ENCODE measurements at regions not wholly inside any gene's neighbourhood (a gene's known extent, or its start where the extent isn't known, plus 50 kb on each side); places are given as distances from the start of the nearest gene placed in this dataset.

- H3K4me3 ChIP-seq (ENCODE audit: low read depth, low read length), result no peak overlapping the region
- TF ChIP-seq CTCF (IDR thresholded peaks at IDR 0.05; ENCODE audit: control insufficient read depth, extremely low read depth, insufficient read depth), result no peak
- DNase-seq (ENCODE audit: low read depth), result no peak
Measured at GRCh38 chr2:19261061-19261460, 97.4 kb downstream of the OSR1 start.

GRCh38 chr2:19256121-19256601, 102.3 kb downstream of the OSR1 start:
- H3K4me3 ChIP-seq (ENCODE audit: low read depth, low read length), result no peak overlapping the region
- no peak for TF ChIP-seq CTCF (IDR thresholded peaks at IDR 0.05; ENCODE audit: control insufficient read depth, extremely low read depth, insufficient read depth)
- peak; percentile 69 for DNase-seq (ENCODE audit: low read depth)

- H3K4me3 ChIP-seq (ENCODE audit: low read depth, low read length), result no peak overlapping the region
- no peak for TF ChIP-seq CTCF (IDR thresholded peaks at IDR 0.05; ENCODE audit: control insufficient read depth, extremely low read depth, insufficient read depth)
- no peak for DNase-seq (ENCODE audit: low read depth)
Measured at GRCh38 chr2:19255481-19255880, 102.9 kb downstream of the OSR1 start.

- no peak for DNase-seq (ENCODE audit: low read depth)
- no peak for TF ChIP-seq CTCF (IDR thresholded peaks at IDR 0.05; ENCODE audit: control insufficient read depth, extremely low read depth, insufficient read depth)
- no peak overlapping the region for H3K4me3 ChIP-seq (ENCODE audit: low read depth, low read length)
Measured at GRCh38 chr2:19251554-19251953, 106.9 kb downstream of the OSR1 start.

- no peak for DNase-seq (ENCODE audit: low read depth)
- TF ChIP-seq CTCF (IDR thresholded peaks at IDR 0.05; ENCODE audit: control insufficient read depth, extremely low read depth, insufficient read depth), result no peak
- H3K4me3 ChIP-seq (ENCODE audit: low read depth, low read length), result no peak overlapping the region
Measured at GRCh38 chr2:19250906-19251305, 107.5 kb downstream of the OSR1 start.

GRCh38 chr2:19247186-19247585, 111.2 kb downstream of the OSR1 start:
- DNase-seq (ENCODE audit: low read depth), result no peak
- no peak overlapping the region for H3K4me3 ChIP-seq (ENCODE audit: low read depth, low read length)
- no peak for TF ChIP-seq CTCF (IDR thresholded peaks at IDR 0.05; ENCODE audit: control insufficient read depth, extremely low read depth, insufficient read depth)

- TF ChIP-seq CTCF (IDR thresholded peaks at IDR 0.05; ENCODE audit: control insufficient read depth, extremely low read depth, insufficient read depth), result no peak
- H3K4me3 ChIP-seq (ENCODE audit: low read depth, low read length), result no peak overlapping the region
- DNase-seq (ENCODE audit: low read depth), result no peak
Measured at GRCh38 chr2:19246496-19246895, 111.9 kb downstream of the OSR1 start.
